LNCaP clone FGC (cell line): ENCODE measurements at regions not wholly inside any gene's neighbourhood (a gene's known extent, or its start where the extent isn't known, plus 50 kb on each side); places are given as distances from the start of the nearest gene placed in this dataset.

Source experiments
- DNase-seq: peaks from one replicate; pipeline ENCODE4 v3.0.0-alpha.2; 2011; ENCODE audit warnings: low read depth
- H3K4me3 ChIP-seq: 2 replicates; pipeline ENCODE4 v1.5.1; 2011; ENCODE audit warnings: mild to moderate bottlenecking, low read depth, low read length, control low read depth
- TF ChIP-seq, protein P1 (sequence below): IDR thresholded peaks from 2 replicates; pipeline ENCODE4 v1.5.1; 2012; ENCODE audit warnings: mild to moderate bottlenecking; ENCODE audit not compliant: control insufficient read depth, insufficient read depth; ENCODE audit errors: extremely low read depth

DNA sequence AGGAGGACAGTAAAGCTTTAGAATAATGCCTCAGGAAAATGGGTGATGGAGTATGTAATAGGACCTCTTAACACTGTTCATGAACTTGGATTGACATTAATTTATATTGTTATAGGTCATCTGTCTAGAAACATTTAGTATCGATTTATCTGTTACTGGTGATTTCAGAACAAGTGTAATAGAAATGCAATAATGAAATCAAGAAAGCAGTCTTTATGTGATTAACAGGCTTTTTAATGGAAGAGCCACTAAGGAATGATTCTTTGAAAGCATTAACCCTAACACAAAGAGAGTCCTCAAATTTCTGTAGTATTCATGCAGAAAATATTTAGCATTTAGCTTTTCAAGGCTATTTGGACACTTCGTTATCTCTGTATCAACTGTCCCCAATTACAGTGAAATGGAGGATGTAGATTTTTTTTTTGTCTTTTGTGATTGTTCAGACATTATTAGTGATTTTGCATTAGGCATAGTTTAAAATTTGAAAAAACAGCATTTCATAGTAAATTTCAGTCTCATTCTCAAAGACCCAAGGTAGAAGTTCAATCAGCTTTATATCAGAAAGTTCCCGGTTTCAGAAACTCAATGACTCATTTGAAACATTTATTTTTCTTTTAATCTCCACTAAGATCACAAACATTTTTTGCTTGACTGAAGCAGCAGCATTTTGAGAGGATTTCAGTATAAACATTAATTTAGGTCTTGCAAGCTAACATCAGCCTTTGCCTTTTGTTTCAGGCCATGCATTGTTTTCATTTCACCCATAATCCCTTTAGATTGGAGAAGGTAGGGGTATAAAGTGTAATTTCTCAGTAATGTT is 56.3 kb downstream of the AGTR2 start:
- DNase-seq, result no peak
- TF ChIP-seq, protein P1, sequence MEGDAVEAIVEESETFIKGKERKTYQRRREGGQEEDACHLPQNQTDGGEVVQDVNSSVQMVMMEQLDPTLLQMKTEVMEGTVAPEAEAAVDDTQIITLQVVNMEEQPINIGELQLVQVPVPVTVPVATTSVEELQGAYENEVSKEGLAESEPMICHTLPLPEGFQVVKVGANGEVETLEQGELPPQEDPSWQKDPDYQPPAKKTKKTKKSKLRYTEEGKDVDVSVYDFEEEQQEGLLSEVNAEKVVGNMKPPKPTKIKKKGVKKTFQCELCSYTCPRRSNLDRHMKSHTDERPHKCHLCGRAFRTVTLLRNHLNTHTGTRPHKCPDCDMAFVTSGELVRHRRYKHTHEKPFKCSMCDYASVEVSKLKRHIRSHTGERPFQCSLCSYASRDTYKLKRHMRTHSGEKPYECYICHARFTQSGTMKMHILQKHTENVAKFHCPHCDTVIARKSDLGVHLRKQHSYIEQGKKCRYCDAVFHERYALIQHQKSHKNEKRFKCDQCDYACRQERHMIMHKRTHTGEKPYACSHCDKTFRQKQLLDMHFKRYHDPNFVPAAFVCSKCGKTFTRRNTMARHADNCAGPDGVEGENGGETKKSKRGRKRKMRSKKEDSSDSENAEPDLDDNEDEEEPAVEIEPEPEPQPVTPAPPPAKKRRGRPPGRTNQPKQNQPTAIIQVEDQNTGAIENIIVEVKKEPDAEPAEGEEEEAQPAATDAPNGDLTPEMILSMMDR, result no peak
- no peak overlapping the region for H3K4me3 ChIP-seq

DNA sequence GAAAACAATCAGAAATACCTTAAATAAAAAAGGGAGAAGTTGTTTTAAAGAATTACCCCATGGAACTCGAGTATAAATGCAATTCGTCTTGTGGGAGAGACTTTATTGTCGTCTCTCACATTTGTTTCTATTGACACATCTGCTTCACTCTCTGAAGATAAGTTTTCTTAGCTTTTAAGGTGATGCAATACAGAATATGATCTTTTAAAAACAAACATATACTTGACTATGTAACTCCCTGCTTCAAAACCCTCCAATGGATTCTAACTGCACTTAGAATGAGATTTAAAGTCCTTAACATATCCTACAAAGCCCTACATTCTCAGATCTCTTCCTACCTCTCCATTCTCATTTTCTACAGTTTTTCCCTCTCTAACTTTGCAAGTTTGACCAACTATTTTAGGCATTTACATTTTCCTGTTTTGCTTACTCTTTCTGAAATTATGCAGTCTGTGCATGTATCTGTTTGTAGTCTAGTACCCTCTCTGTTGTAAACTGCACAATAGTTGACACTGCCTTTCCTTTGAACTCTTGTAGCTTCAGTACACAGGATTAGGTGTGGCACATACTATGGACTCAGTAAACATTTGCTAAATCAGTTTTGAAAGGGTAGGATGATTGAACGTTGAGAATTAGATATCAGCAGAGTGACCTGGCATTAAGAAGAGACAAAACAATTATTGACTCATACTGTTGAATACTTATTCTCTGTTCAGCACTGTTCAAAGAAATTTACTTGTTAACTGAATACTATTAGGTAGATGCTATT is 59.8 kb downstream of the AGTR2 start:
- no peak overlapping the region for H3K4me3 ChIP-seq
- DNase-seq, result no peak
- TF ChIP-seq, protein P1, result no peak

DNA sequence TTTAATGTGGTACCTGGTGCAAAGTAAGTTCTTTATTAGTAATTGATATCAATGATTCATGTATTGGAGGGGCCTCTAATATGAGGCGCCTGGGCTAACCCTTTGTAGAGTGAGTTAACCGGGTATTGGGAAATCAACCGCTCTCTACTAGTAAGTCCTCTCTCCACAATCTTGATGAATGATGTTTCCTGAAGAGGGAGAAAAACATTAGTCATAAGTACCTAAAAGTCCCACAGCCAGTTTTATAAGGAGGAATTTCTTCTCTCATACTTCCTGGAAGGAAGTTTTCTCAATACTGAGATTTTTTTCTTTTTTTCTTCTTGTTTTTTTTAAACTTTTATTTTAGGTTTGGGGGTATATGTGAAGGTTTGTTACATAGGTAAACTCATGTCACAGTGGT is 62.3 kb downstream of the AGTR2 start:
- H3K4me3 ChIP-seq, result no peak overlapping the region
- no peak for DNase-seq
- TF ChIP-seq, protein P1, result no peak

DNA sequence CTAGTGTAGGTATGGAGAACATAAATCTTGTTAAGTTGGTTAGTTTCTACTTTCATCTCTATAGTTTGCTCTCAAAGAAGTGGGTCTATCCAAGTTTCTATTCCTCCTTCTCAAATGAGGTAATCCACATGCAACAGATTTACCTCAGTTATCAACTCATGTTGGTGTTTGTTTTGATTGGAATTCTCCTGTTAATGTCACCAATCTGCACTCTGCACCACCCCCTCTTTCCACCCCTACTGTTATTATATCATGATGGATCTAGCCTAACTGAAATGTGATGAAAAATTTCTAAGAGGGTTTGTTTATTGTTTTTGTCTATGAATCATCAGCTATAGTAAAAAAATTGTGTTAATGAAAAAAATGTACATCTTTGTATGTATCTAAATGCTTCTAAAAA is 66.1 kb downstream of the AGTR2 start:
- TF ChIP-seq, protein P1, result no peak
- DNase-seq, result no peak
- H3K4me3 ChIP-seq, result no peak overlapping the region

DNA sequence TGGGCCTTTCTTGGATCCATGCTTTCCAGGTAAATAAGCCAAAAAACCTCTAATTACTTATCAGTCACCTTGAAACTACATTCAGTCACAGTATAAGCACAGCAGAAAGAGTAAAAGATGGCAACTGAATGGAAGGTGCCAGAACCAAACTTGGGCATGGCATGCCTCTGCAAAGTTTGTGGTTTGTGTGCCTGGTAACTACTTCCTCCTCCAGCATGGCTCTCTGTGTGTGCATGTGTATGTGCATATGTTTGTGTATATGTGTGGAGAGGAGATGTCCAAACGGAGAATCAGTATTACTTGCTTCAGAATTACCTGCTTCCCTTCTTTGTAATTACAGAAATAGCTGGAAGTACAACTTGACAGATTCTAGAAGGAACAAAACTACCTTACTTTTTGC is 67.5 kb downstream of the AGTR2 start:
- DNase-seq, result no peak

DNA sequence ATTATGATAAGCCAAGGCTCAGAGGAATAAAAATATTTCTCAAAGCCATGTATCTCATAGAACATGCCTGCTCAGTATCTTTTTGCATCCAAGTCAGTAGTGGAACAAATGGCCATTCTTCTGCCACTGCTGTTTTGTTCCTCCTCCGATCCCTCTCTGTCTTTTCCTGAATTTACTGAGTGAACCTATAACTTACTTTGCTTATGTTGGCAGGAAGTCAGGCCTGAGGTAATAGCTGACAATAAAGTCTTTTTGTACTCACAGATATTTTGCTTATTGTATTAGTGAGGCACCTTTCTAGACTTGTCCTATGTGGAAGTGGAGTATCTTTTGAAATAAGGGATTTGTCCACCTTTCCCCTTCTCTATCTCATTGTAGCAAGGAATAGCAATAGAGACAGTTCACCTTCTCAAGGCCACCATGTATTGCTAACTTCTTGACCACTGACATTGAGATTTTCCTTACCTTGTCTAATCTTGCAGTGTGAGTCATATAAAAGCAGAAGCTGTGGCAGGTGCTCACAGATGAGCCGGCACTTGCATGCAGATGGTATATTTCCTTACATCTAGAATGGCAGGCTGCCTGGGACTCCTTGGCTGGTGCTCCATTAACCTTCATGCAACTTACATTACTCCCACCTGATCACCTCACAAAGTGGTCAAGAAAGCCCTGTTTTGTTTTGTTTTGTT is 68.2 kb downstream of the AGTR2 start:
- peak; percentile 18 for DNase-seq

More for the DNA sequence above, 67.5 kb downstream of the AGTR2 start:
- H3K4me3 ChIP-seq, result no peak overlapping the region
- TF ChIP-seq, protein P1, result no peak

More for the DNA sequence above, 68.2 kb downstream of the AGTR2 start:
- TF ChIP-seq, protein P1, result no peak
- no peak overlapping the region for H3K4me3 ChIP-seq
